NB4 (cell line): ENCODE measurements at regions not wholly inside any gene's neighbourhood (a gene's known extent, or its start where the extent isn't known, plus 50 kb on each side); places are given as distances from the start of the nearest gene placed in this dataset.
"Not testable (repeated sequence)": the region's sequence is repeated elsewhere in the genome, so short reads cannot be mapped to it uniquely, and the experiment has no call there.

ENCODE experiments used
- DNase-seq: peaks from one replicate; pipeline ENCODE4 v3.0.0; 2010; ENCODE audit warnings: low read depth
- H3K4me3 ChIP-seq: one replicate; pipeline ENCODE4 v1.5.1; 2011; ENCODE audit warnings: mild to moderate bottlenecking, low read depth, low read length, moderate library complexity
- CTCF ChIP-seq: IDR thresholded peaks from one replicate; pipeline ENCODE4 v1.5.1; 2012; ENCODE audit warnings: low read depth, low read length
- MAX ChIP-seq: IDR thresholded peaks from 2 replicates; pipeline ENCODE4 v1.6.1; 2011; ENCODE audit warnings: low read depth, low read length
- MYC ChIP-seq: IDR thresholded peaks from 2 replicates; pipeline ENCODE4 v1.6.1; 2011; ENCODE audit warnings: low read depth, low read length
- POLR2A ChIP-seq: IDR thresholded peaks from 2 replicates; pipeline ENCODE4 v1.6.1; 2011; ENCODE audit warnings: mild to moderate bottlenecking; ENCODE audit not compliant: insufficient read length; ENCODE audit errors: extremely low read depth

GRCh38 chr12:87603727-87604126, 425.5 kb downstream of the C12orf50 start:
- H3K4me3 ChIP-seq: no peak overlapping the region
- no peak for DNase-seq
- TF ChIP-seq MYC (no peak), POLR2A (no peak), CTCF (no peak), MAX (no peak)

GRCh38 chr12:87599459-87599858, 429.7 kb downstream of the C12orf50 start:
- no peak overlapping the region for H3K4me3 ChIP-seq
- DNase-seq: no peak
- TF ChIP-seq MAX (no peak), CTCF (no peak), MYC (no peak), POLR2A (no peak)

- TF ChIP-seq MAX (no peak), CTCF (no peak), MYC (no peak), POLR2A (no peak)
- no peak for DNase-seq
- no peak overlapping the region for H3K4me3 ChIP-seq
These were observed 432.1 kb downstream of the C12orf50 start for GRCh38 chr12:87597114-87597513.

GRCh38 chr12:87596636-87597035, 432.6 kb downstream of the C12orf50 start:
- H3K4me3 ChIP-seq: no peak overlapping the region
- DNase-seq: no peak
- TF ChIP-seq CTCF: no peak
- TF ChIP-seq MAX: no peak
- no peak for TF ChIP-seq POLR2A
- TF ChIP-seq MYC: no peak

GRCh38 chr12:87596134-87596533, 433.1 kb downstream of the C12orf50 start:
- H3K4me3 ChIP-seq: no peak overlapping the region
- no peak for DNase-seq
- TF ChIP-seq CTCF: no peak
- no peak for TF ChIP-seq POLR2A
- TF ChIP-seq MYC: no peak
- TF ChIP-seq MAX: no peak

GRCh38 chr12:87585882-87586557, 443.2 kb downstream of the C12orf50 start:
- TF ChIP-seq POLR2A: no peak
- TF ChIP-seq MYC: no peak
- no peak for TF ChIP-seq MAX
- TF ChIP-seq CTCF: no peak
- no peak overlapping the region for H3K4me3 ChIP-seq
- DNase-seq: no peak

- DNase-seq, H3K4me3 ChIP-seq: not testable (repeated sequence)
These were observed 450.1 kb downstream of the C12orf50 start for GRCh38 chr12:87579091-87579490.
